ENCODE measurements at regions not wholly inside any gene's neighbourhood (a gene's known extent, or its start where the extent isn't known, plus 50 kb on each side); places are given as distances from the start of the nearest gene placed in this dataset.
"Not testable (repeated sequence)": the region's sequence is repeated elsewhere in the genome, so short reads cannot be mapped to it uniquely, and the experiment has no call there.

GRCh38 chr20:48521121-48521520 lies 306.7 kb downstream of the PREX1 start:
- H2AFZ ChIP-seq (ENCODE audit: control insufficient read depth, low read depth, low read length): no peak overlapping the region
- H3K79me2 ChIP-seq (ENCODE audit: control insufficient read depth, insufficient read depth, low read length): no peaks in the 10 kb centered on the region
- FAIRE-seq: no peak
- no peak for ATAC-seq
- no peaks in the 10 kb centered on the region for H4K20me1 ChIP-seq (ENCODE audit: control insufficient read depth, insufficient read depth)
- no peak overlapping the region for H3K4me2 ChIP-seq (ENCODE audit: control insufficient read depth, insufficient read depth)
- WGBS (ENCODE audit: insufficient coverage, insufficient replicate concordance, low lambda C conversion rate, missing lambda C conversion rate): 33% methylated on average over 5 of the region's 5 CpGs
- no peak overlapping the region for H3K27ac ChIP-seq (ENCODE audit: control insufficient read depth, insufficient read depth)
- intact Hi-C loops (cut with micrococcal nuclease; ENCODE audit: unreplicated experiment): no loop called here
- BruUV-seq (replicated peaks): no TSS peak
- in situ Hi-C loops (cut with MboI): no loop called here
- H3K4me1 ChIP-seq (ENCODE audit: control insufficient read depth, insufficient read depth, low read length): no peaks in the 10 kb centered on the region
- ChIA-PET SMC1A (ENCODE audit: uncharacterized antibody, unreplicated experiment) (no interaction called here), POLR2A (no interaction called here), CTCF (no interaction called here), RAD21 (ENCODE audit: unreplicated experiment) (no interaction called here)
- H3K9me3 ChIP-seq (replicated peaks; ENCODE audit: control insufficient read depth, insufficient read depth, low read length): no peaks in the 10 kb centered on the region
- no peak overlapping the region for H3K9ac ChIP-seq (ENCODE audit: control insufficient read depth, insufficient read depth, low read length)
- TF ChIP-seq ZZZ3 (IDR thresholded peaks at IDR 0.05; ENCODE audit: control insufficient read depth, insufficient read length, low read depth): no peak
- TF ChIP-seq RBBP5 (conservative IDR thresholded peaks at IDR 0.05): no peak
- no peak for TF ChIP-seq NKRF (conservative IDR thresholded peaks at IDR 0.05)
- TF ChIP-seq PRDM15 (CRISPR knock-in tag; IDR thresholded peaks at IDR 0.05): no peak
- no peak for TF ChIP-seq CREM (IDR thresholded peaks at IDR 0.05; ENCODE audit: low read depth)
- peak in 1 of 2 experiments; percentile 44; a peak in 1 of 4 replicates for TF ChIP-seq ETV6 (conservative IDR thresholded peaks at IDR 0.05 in 1 of 2, IDR thresholded peaks at IDR 0.05 in 1 of 2; ENCODE audit: borderline replicate concordance in 1 of 2, low read depth in 1 of 2)
- no peak for DNase-seq (ENCODE audit: low read depth, low spot score)
- H3K27me3 ChIP-seq (replicated peaks in 1 of 2; ENCODE audit: control insufficient read depth in 2 of 2, insufficient read depth in 2 of 2, low read length in 1 of 2): no peaks in the 10 kb centered on the region; a peak in 1 of 4 replicates
- no peaks in the 10 kb centered on the region for H3K36me3 ChIP-seq (ENCODE audit: control insufficient read depth in 2 of 2, insufficient read depth in 2 of 2, low read length in 1 of 2)
- no peak overlapping the region for H3K4me3 ChIP-seq

GRCh38 chr20:48516196-48516595 lies 311.6 kb downstream of the PREX1 start:
- ChIA-PET POLR2A (interaction anchor here (1.1 kb wide), 1 partner anchor 621 kb away, joined by 7 read pairs; no protein-coding TSS in a partner anchor), CTCF (interaction anchor here (1.3 kb wide), 1 partner anchor 621 kb away, joined by 18 read pairs; no protein-coding TSS in a partner anchor), SMC1A (ENCODE audit: uncharacterized antibody, unreplicated experiment) (interaction anchor here (1.1 to 1.3 kb wide), 2 partner anchors 13 to 621 kb away, joined by 3 to 26 read pairs; no protein-coding TSS in a partner anchor), RAD21 (ENCODE audit: unreplicated experiment) (interaction anchor here (0.5 to 1.6 kb wide), 5 partner anchors 19 to 723 kb away, joined by 3 to 36 read pairs (median 3); no protein-coding TSS in a partner anchor)
- H3K4me3 ChIP-seq; H3K4me1 ChIP-seq (ENCODE audit: control insufficient read depth, insufficient read depth, low read length); ATAC-seq; H3K27me3 ChIP-seq (replicated peaks in 1 of 2; ENCODE audit: control insufficient read depth in 2 of 2, insufficient read depth in 2 of 2, low read length in 1 of 2); H3K4me2 ChIP-seq (ENCODE audit: control insufficient read depth, insufficient read depth); H3K79me2 ChIP-seq (ENCODE audit: control insufficient read depth, insufficient read depth, low read length); H3K27ac ChIP-seq (ENCODE audit: control insufficient read depth, insufficient read depth); BruUV-seq (replicated peaks); DNase-seq (ENCODE audit: low read depth, low spot score); H2AFZ ChIP-seq (ENCODE audit: control insufficient read depth, low read depth, low read length); H3K36me3 ChIP-seq (ENCODE audit: control insufficient read depth in 2 of 2, insufficient read depth in 2 of 2, low read length in 1 of 2); H3K9me3 ChIP-seq (replicated peaks; ENCODE audit: control insufficient read depth, insufficient read depth, low read length); H4K20me1 ChIP-seq (ENCODE audit: control insufficient read depth, insufficient read depth); H3K9ac ChIP-seq (ENCODE audit: control insufficient read depth, insufficient read depth, low read length); FAIRE-seq: not testable (repeated sequence)
- intact Hi-C loops (cut with micrococcal nuclease; ENCODE audit: unreplicated experiment) (loop anchor here (5.0 kb wide), 1 partner anchor 624 kb away; no protein-coding TSS in a partner anchor), in situ Hi-C loops (cut with MboI) (loop anchor here (5.0 kb wide), 1 partner anchor 624 kb away; no protein-coding TSS in a partner anchor)
- 14% methylated on average over 11 of the region's 11 CpGs for WGBS (ENCODE audit: insufficient coverage, insufficient replicate concordance, low lambda C conversion rate, missing lambda C conversion rate)
